ENCODE measurements at regions not wholly inside any gene's neighbourhood (a gene's known extent, or its start where the extent isn't known, plus 50 kb on each side); places are given as distances from the start of the nearest gene placed in this dataset.
A peak's percentile ranks its signal among the peaks of the same experiment; 100 is the strongest.

GRCh38 chr17:12590417-12590816 is 75.3 kb upstream of the MYOCD start:
- H3K79me2 ChIP-seq (ENCODE audit: control insufficient read depth, insufficient read depth, low read length), result no peaks in the 10 kb centered on the region
- dilution Hi-C loops (cut with MboI; ENCODE audit: extremely low pct_ligation_motif_present, low sequenced_read_pairs), result no loop called here
- H3K9ac ChIP-seq (ENCODE audit: control insufficient read depth, extremely low read depth, insufficient read depth, low read length), result no peak overlapping the region
- H3K9me1 ChIP-seq (ENCODE audit: control insufficient read depth, extremely low read depth, insufficient read depth, low read length), result no peaks in the 10 kb centered on the region
- H3K4me3 ChIP-seq (ENCODE audit: control insufficient read depth in 2 of 3, extremely low read depth in 1 of 3, insufficient read depth in 2 of 3, low read depth in 1 of 3, low read length in 3 of 3), result no peak overlapping the region
- DNase-seq (ENCODE audit: low read depth, low spot score), result no peak
- no peaks in the 10 kb centered on the region for H3K27me3 ChIP-seq (ENCODE audit: control insufficient read depth, extremely low read depth, insufficient read depth, low read length)
- no peaks in the 10 kb centered on the region for H3K36me3 ChIP-seq (ENCODE audit: control insufficient read depth in 2 of 2, extremely low read depth in 1 of 2, insufficient read depth in 2 of 2, low read length in 2 of 2)
- TF ChIP-seq CTCF (optimal IDR thresholded peaks at IDR 0.05 in 1 of 3, IDR thresholded peaks at IDR 0.05 in 1 of 3, conservative IDR thresholded peaks at IDR 0.05 in 1 of 3; ENCODE audit: extremely low read depth in 1 of 3, insufficient read depth in 2 of 3, low read length in 3 of 3) (no peak), EZH2 (IDR thresholded peaks at IDR 0.05; ENCODE audit: low read length) (no peak)
- H3K4me1 ChIP-seq (ENCODE audit: control insufficient read depth, extremely low read depth, insufficient read depth, low read length), result peaks cover 5% of the 10 kb centered on the region
- FAIRE-seq, result no peak
- H4K20me1 ChIP-seq (ENCODE audit: control insufficient read depth, extremely low read depth, insufficient read depth, low read length), result no peaks in the 10 kb centered on the region
- H3K27ac ChIP-seq (ENCODE audit: control insufficient read depth, insufficient read depth, low read length), result no peak overlapping the region
- H2AFZ ChIP-seq (ENCODE audit: control insufficient read depth, low read length), result no peak overlapping the region
- no peak overlapping the region for H3K4me2 ChIP-seq (ENCODE audit: control insufficient read depth, extremely low read depth, insufficient read depth, low read depth, low read length)
- no peaks in the 10 kb centered on the region for H3K9me3 ChIP-seq (ENCODE audit: control insufficient read depth, low read depth, low read length)

- H3K9me3 ChIP-seq (ENCODE audit: control insufficient read depth, low read depth, low read length), result no peaks in the 10 kb centered on the region
- H4K20me1 ChIP-seq (ENCODE audit: control insufficient read depth, extremely low read depth, insufficient read depth, low read length), result no peaks in the 10 kb centered on the region
- no peaks in the 10 kb centered on the region for H3K27me3 ChIP-seq (ENCODE audit: control insufficient read depth, extremely low read depth, insufficient read depth, low read length)
- no peaks in the 10 kb centered on the region for H3K36me3 ChIP-seq (ENCODE audit: control insufficient read depth in 2 of 2, extremely low read depth in 1 of 2, insufficient read depth in 2 of 2, low read length in 2 of 2)
- DNase-seq (ENCODE audit: low read depth, low spot score), result no peak
- no peaks in the 10 kb centered on the region for H3K79me2 ChIP-seq (ENCODE audit: control insufficient read depth, insufficient read depth, low read length)
- H3K4me3 ChIP-seq (ENCODE audit: control insufficient read depth in 2 of 3, extremely low read depth in 1 of 3, insufficient read depth in 2 of 3, low read depth in 1 of 3, low read length in 3 of 3), result no peak overlapping the region
- no peaks in the 10 kb centered on the region for H3K9me1 ChIP-seq (ENCODE audit: control insufficient read depth, extremely low read depth, insufficient read depth, low read length)
- no peak overlapping the region for H3K9ac ChIP-seq (ENCODE audit: control insufficient read depth, extremely low read depth, insufficient read depth, low read length)
- dilution Hi-C loops (cut with MboI; ENCODE audit: extremely low pct_ligation_motif_present, low sequenced_read_pairs), result no loop called here
- no peak overlapping the region for H3K4me2 ChIP-seq (ENCODE audit: control insufficient read depth, extremely low read depth, insufficient read depth, low read depth, low read length)
- H2AFZ ChIP-seq (ENCODE audit: control insufficient read depth, low read length), result peak overlapping the region; percentile 16
- no peak overlapping the region for H3K27ac ChIP-seq (ENCODE audit: control insufficient read depth, insufficient read depth, low read length)
- no peak for TF ChIP-seq EZH2 (IDR thresholded peaks at IDR 0.05; ENCODE audit: low read length)
- TF ChIP-seq CTCF (optimal IDR thresholded peaks at IDR 0.05 in 1 of 3, IDR thresholded peaks at IDR 0.05 in 1 of 3, conservative IDR thresholded peaks at IDR 0.05 in 1 of 3; ENCODE audit: extremely low read depth in 1 of 3, insufficient read depth in 2 of 3, low read length in 3 of 3), result no peak
- peak; percentile 61 for FAIRE-seq
- peaks cover 5% of the 10 kb centered on the region for H3K4me1 ChIP-seq (ENCODE audit: control insufficient read depth, extremely low read depth, insufficient read depth, low read length)
These were observed 74.5 kb upstream of the MYOCD start for GRCh38 chr17:12591021-12591735.
